SK-N-SH (cell line): ENCODE measurements at regions not wholly inside any gene's neighbourhood (a gene's known extent, or its start where the extent isn't known, plus 50 kb on each side); places are given as distances from the start of the nearest gene placed in this dataset.
A peak's percentile ranks its signal among the peaks of the same experiment; 100 is the strongest.

Source experiments
- CTCF ChIA-PET: fragments of 300-600, 350-600 bp; formaldehyde crosslinking; extraction: SDS; loops from one replicate; lab custom pipeline; 2021; lab: Yijun Ruan, JAX
- POLR2A ChIA-PET: fragments of 350-600 bp; sonication (Branson Sonifier 250); formaldehyde crosslinking; extraction: SDS; loops from one replicate; lab custom pipeline; 2020; ENCODE audit warnings: antibody characterized with exemption, inconsistent platforms; lab: Yijun Ruan, JAX
- DNase-seq: peaks from one replicate; pipeline ENCODE4 v3.0.0; 2012
- H2AFZ ChIP-seq: fragments of 200-600 bp; sonication (generic); 2 replicates; pipeline ENCODE4 v1.8.1; 2016; ENCODE audit warnings: antibody characterized with exemption, mild to moderate bottlenecking, low read depth
- H3F3A ChIP-seq: fragments of 200-600 bp; sonication (generic); replicated peaks from 2 replicates; pipeline ENCODE3; 2016; ENCODE audit warnings: antibody characterized with exemption, mild to moderate bottlenecking; ENCODE audit not compliant: insufficient read depth
- H3K27ac ChIP-seq, 2 experiments: fragments of 200-500 bp in 1 of 2; fragments of 200-600 bp in 1 of 2; sonication (Bioruptor generic) in 1 of 2; sonication (generic), shearing (Covaris generic) in 1 of 2; 2 replicates each; pipeline versions ENCODE4 v1.5.1 to v1.6.1; 2014 to 2016; ENCODE audit warnings: low read depth in 2 of 2, inconsistent platforms in 1 of 2, low read length in 1 of 2, mild to moderate bottlenecking in 1 of 2, mixed read lengths in 1 of 2
- H3K27me3 ChIP-seq: fragments of 200-600 bp; sonication (generic), shearing (Covaris generic); 2 replicates; pipeline ENCODE4 v1.6.1; 2016; ENCODE audit warnings: mixed run types; ENCODE audit not compliant: insufficient read depth
- H3K36me3 ChIP-seq, 2 experiments: fragments of 200-500 bp in 1 of 2; fragments of 200-600 bp in 1 of 2; sonication (Bioruptor generic) in 1 of 2; sonication (generic) in 1 of 2; replicated peaks in 1 of 2; 2 replicates each; pipeline versions ENCODE3 to v1.5.1; 2014 to 2016; ENCODE audit warnings: low read length in 1 of 2, mild to moderate bottlenecking in 1 of 2; ENCODE audit not compliant: insufficient read depth in 2 of 2, control insufficient read depth in 1 of 2
- H3K4me1 ChIP-seq, 2 experiments: fragments of 200-500 bp in 1 of 2; fragments of 200-600 bp in 1 of 2; sonication (Bioruptor generic) in 1 of 2; sonication (generic), shearing (Covaris generic) in 1 of 2; 2 replicates each; pipeline versions ENCODE4 v1.5.1 to v1.6.1; 2014 to 2016; ENCODE audit warnings: low read depth in 1 of 2, low read length in 1 of 2, mixed run types in 1 of 2; ENCODE audit not compliant: insufficient read depth in 2 of 2, control insufficient read depth in 1 of 2
- H3K4me2 ChIP-seq: fragments of 200-600 bp; sonication (generic), shearing (Covaris generic); 2 replicates; pipeline ENCODE4 v1.6.1; 2017; ENCODE audit warnings: mixed run types
- H3K4me3 ChIP-seq, 2 experiments: fragments of 200-500 bp in 1 of 2; fragments of 200-600 bp in 1 of 2; sonication (Bioruptor generic) in 1 of 2; sonication (generic), shearing (Covaris generic) in 1 of 2; 2 replicates each; pipeline versions ENCODE4 v1.5.1 to v1.8.1; 2014 to 2016; ENCODE audit warnings: low read depth in 2 of 2, inconsistent platforms in 1 of 2, low read length in 1 of 2, mild to moderate bottlenecking in 1 of 2, mixed read lengths in 1 of 2, moderate library complexity in 1 of 2
- H3K79me2 ChIP-seq: fragments of 200-600 bp; sonication (generic); 2 replicates; pipeline ENCODE4 v1.8.1; 2017; ENCODE audit warnings: mild to moderate bottlenecking; ENCODE audit not compliant: insufficient read depth
- H3K9ac ChIP-seq: fragments of 200-600 bp; sonication (generic); 2 replicates; pipeline ENCODE4 v1.6.1; 2017; ENCODE audit warnings: mixed run types
- H3K9me2 ChIP-seq: fragments of 200-600 bp; sonication (generic); 2 replicates; pipeline ENCODE4 v1.6.1; 2017; ENCODE audit warnings: mixed run types
- H3K9me3 ChIP-seq: fragments of 200-600 bp; sonication (generic); 2 replicates; pipeline ENCODE4 v1.6.1; 2017; ENCODE audit warnings: mixed run types, mild to moderate bottlenecking, moderate library complexity
- H4K20me1 ChIP-seq: fragments of 200-600 bp; sonication (generic); 2 replicates; pipeline ENCODE4 v1.6.1; 2017; ENCODE audit warnings: mild to moderate bottlenecking, mixed run types; ENCODE audit not compliant: insufficient read depth
- CHD2 ChIP-seq: fragments of 150-350 bp; IDR thresholded peaks from 2 replicates; pipeline ENCODE4 v1.6.1; 2018; ENCODE audit warnings: low read length; ENCODE audit not compliant: partially characterized antibody
- EP300 ChIP-seq, 2 experiments: IDR thresholded peaks; 2 replicates each; pipeline versions ENCODE4 v1.4.0 to v1.6.1; 2012; ENCODE audit warnings: borderline replicate concordance in 1 of 2, low read depth in 1 of 2, low read length in 1 of 2
- EZH2phosphoT487 ChIP-seq: fragments of 200-600 bp; sonication (generic); IDR thresholded peaks from 2 replicates; pipeline ENCODE4 v1.6.1; 2017; ENCODE audit warnings: low read depth, mixed run types, mild to moderate bottlenecking, antibody characterized with exemption, moderate library complexity, borderline replicate concordance
- FOSL2 ChIP-seq: IDR thresholded peaks from 2 replicates; pipeline ENCODE4 v1.4.0; 2012; ENCODE audit warnings: low read depth, mild to moderate bottlenecking, moderate library complexity, borderline replicate concordance
- FOXJ3 ChIP-seq: sonication (generic); formaldehyde crosslinking; IDR thresholded peaks from 2 replicates; pipeline ENCODE4 v1.5.1; 2020; ENCODE audit warnings: mild to moderate bottlenecking, missing genetic modification reagents
- IRF3 ChIP-seq: fragments of 150-350 bp; IDR thresholded peaks from 2 replicates; pipeline ENCODE4 v1.6.1; 2016; ENCODE audit warnings: mild to moderate bottlenecking, low read depth, low read length
- JUND ChIP-seq: IDR thresholded peaks from 2 replicates; pipeline ENCODE4 v1.4.0; 2012
- NFIC ChIP-seq: IDR thresholded peaks from 2 replicates; pipeline ENCODE4 v1.4.0; 2012; ENCODE audit warnings: borderline replicate concordance
- RCOR1 ChIP-seq: fragments of 150-350 bp; IDR thresholded peaks from 2 replicates; pipeline ENCODE4 v1.6.1; 2017; ENCODE audit warnings: antibody characterized with exemption, low read length
- SIN3A ChIP-seq: IDR thresholded peaks from 2 replicates; pipeline ENCODE4 v1.6.1; 2012; ENCODE audit warnings: low read depth, mild to moderate bottlenecking, low read length, moderate library complexity, borderline replicate concordance
- TCF12 ChIP-seq: IDR thresholded peaks from 2 replicates; pipeline ENCODE4 v1.4.0; 2012
- WGBS: methylation state at CpG from one replicate; pipeline ENCODE4 v1.1.6; 2017; ENCODE audit warnings: low lambda C conversion rate; 5-methylcytosine and 5-hydroxymethylcytosine counted together

- H3K4me2 ChIP-seq = no peak overlapping the region
- no peak overlapping the region for H3K27ac ChIP-seq
- no peaks in the 10 kb centered on the region for H3F3A ChIP-seq
- H3K27me3 ChIP-seq = no peaks in the 10 kb centered on the region
- no peak overlapping the region for H3K9ac ChIP-seq
- no peaks in the 10 kb centered on the region for H3K36me3 ChIP-seq
- no peaks in the 10 kb centered on the region for H3K9me3 ChIP-seq
- POLR2A ChIA-PET = no interaction called here
- H4K20me1 ChIP-seq = no peaks in the 10 kb centered on the region
- CTCF ChIA-PET = no interaction called here
- no peaks in the 10 kb centered on the region for H3K79me2 ChIP-seq
- no peak overlapping the region for H2AFZ ChIP-seq
- no peaks in the 10 kb centered on the region for H3K9me2 ChIP-seq
- H3K4me1 ChIP-seq = no peaks in the 10 kb centered on the region; a peak in 1 of 4 replicates
- no peak overlapping the region for H3K4me3 ChIP-seq
- no peak for DNase-seq
- TF ChIP-seq IRF3 (no peak), EZH2phosphoT487 (no peak), FOSL2 (no peak), NFIC (no peak), JUND (no peak), FOXJ3 (CRISPR knock-in tag) (no peak), TCF12 (no peak)
These were observed 734.7 kb upstream of the FAM241A start for GRCh38 chr4:111410571-111410970.

- no peak for DNase-seq
- POLR2A ChIA-PET = no interaction called here
- H3K36me3 ChIP-seq = no peaks in the 10 kb centered on the region
- no peak overlapping the region for H3K4me3 ChIP-seq
- H3K9ac ChIP-seq = no peak overlapping the region
- H3K9me3 ChIP-seq = no peaks in the 10 kb centered on the region
- H3K4me1 ChIP-seq = no peaks in the 10 kb centered on the region; a peak in 1 of 4 replicates
- no peak overlapping the region for H2AFZ ChIP-seq
- H3K27ac ChIP-seq = no peak overlapping the region
- no peaks in the 10 kb centered on the region for H3K79me2 ChIP-seq
- TF ChIP-seq EP300 (IDR thresholded peaks at IDR 0.05; ENCODE audit: borderline replicate concordance in 1 of 2, low read depth in 1 of 2, low read length in 1 of 2) = 0 out of 4 replicates have a peak, but pooled peaks of 1 of the 2 experiments have one; percentile 5
- no peak for TF ChIP-seq FOSL2
- no peaks in the 10 kb centered on the region for H3K9me2 ChIP-seq
- no peaks in the 10 kb centered on the region for H3K27me3 ChIP-seq
- CTCF ChIA-PET = no interaction called here
- no peaks in the 10 kb centered on the region for H3F3A ChIP-seq
- no peaks in the 10 kb centered on the region for H4K20me1 ChIP-seq
- no peak overlapping the region for H3K4me2 ChIP-seq
These were observed 727.7 kb upstream of the FAM241A start for GRCh38 chr4:111417521-111417920.

- ChIA-PET CTCF (no interaction called here), POLR2A (no interaction called here)
- H3K9ac ChIP-seq = no peak overlapping the region
- H3K27me3 ChIP-seq = no peaks in the 10 kb centered on the region
- TF ChIP-seq CHD2 = peak; percentile 7
- no peak for TF ChIP-seq FOSL2
- TF ChIP-seq EZH2phosphoT487 = no peak
- TF ChIP-seq RCOR1 = peak; percentile 79; the same call in 1 of the 2 replicates
- TF ChIP-seq SIN3A = no peak
- H3K36me3 ChIP-seq = no peaks in the 10 kb centered on the region
- DNase-seq = no peak
- no peak overlapping the region for H3K4me3 ChIP-seq
- peak overlapping the region in 1 of 2 experiments; percentile 58; a peak in 2 of 4 replicates for H3K27ac ChIP-seq
- no peaks in the 10 kb centered on the region for H3K9me3 ChIP-seq
- H4K20me1 ChIP-seq = no peaks in the 10 kb centered on the region
- H3K4me1 ChIP-seq = peaks cover 0 to 3% of the 10 kb centered on the region in 2 experiments; a peak in 2 of 4 replicates
- H2AFZ ChIP-seq = no peak overlapping the region
- H3K79me2 ChIP-seq = no peaks in the 10 kb centered on the region
- WGBS = 0% methylated on average over 2 of the region's 2 CpGs
- H3K4me2 ChIP-seq = no peak overlapping the region
- H3F3A ChIP-seq = no peaks in the 10 kb centered on the region
- H3K9me2 ChIP-seq = no peaks in the 10 kb centered on the region
These were observed 711.8 kb upstream of the FAM241A start for GRCh38 chr4:111433441-111433840.
